Aorta (tissue), 5 donors: ENCODE measurements at regions not wholly inside any gene's neighbourhood (a gene's known extent, or its start where the extent isn't known, plus 50 kb on each side); places are given as distances from the start of the nearest gene placed in this dataset.

Source experiments
- ATAC-seq: fragments of 200-7000 bp; cut with Tn5 transposase; one replicate; pipeline ENCODE4 v1.9.1; 2022; ENCODE audit warnings: moderate library complexity; ENCODE audit not compliant: low FRiP score
- DNase-seq, 2 donors: peaks; one replicate each; pipeline ENCODE4 v3.0.0-alpha.2; 2020
- H3K27ac ChIP-seq, 2 donors: one replicate each; pipeline ENCODE4 v1.5.1; 2013; ENCODE audit warnings: low read length in 2 of 2, mild to moderate bottlenecking in 2 of 2, moderate library complexity in 2 of 2, control low read depth in 1 of 2, inconsistent platforms in 1 of 2, low read depth in 1 of 2
- H3K27me3 ChIP-seq, 2 donors: one replicate each; pipeline ENCODE4 v1.6.1; 2013; ENCODE audit warnings: control low read depth in 1 of 2, low read length in 1 of 2, mild to moderate bottlenecking in 1 of 2, moderate library complexity in 1 of 2; ENCODE audit not compliant: insufficient read depth in 2 of 2, control insufficient read depth in 1 of 2
- H3K36me3 ChIP-seq, 2 donors: one replicate each; pipeline ENCODE4 v1.6.1; 2013; ENCODE audit warnings: control low read depth in 1 of 2, low read length in 1 of 2, mild to moderate bottlenecking in 1 of 2; ENCODE audit not compliant: insufficient read depth in 2 of 2, control insufficient read depth in 1 of 2
- H3K4me1 ChIP-seq, 2 donors: one replicate each; pipeline ENCODE4 v1.6.1; 2013; ENCODE audit warnings: low read length in 2 of 2, control low read depth in 1 of 2, mild to moderate bottlenecking in 1 of 2, moderate library complexity in 1 of 2; ENCODE audit not compliant: insufficient read depth in 2 of 2, control insufficient read depth in 1 of 2
- H3K4me3 ChIP-seq, 2 donors: one replicate each; pipeline ENCODE4 v1.5.1; 2013; ENCODE audit warnings: low read length in 2 of 2, control low read depth in 1 of 2, mild to moderate bottlenecking in 1 of 2
- H3K9me3 ChIP-seq: one replicate; pipeline ENCODE4 v1.6.1; 2013; ENCODE audit warnings: mild to moderate bottlenecking, low read length; ENCODE audit not compliant: control insufficient read depth
- WGBS, 2 donors: extraction: QIAGEN DNeasy Blood & Tissue Kit; methylation state at CpG; one replicate each; pipeline ENCODE4 v1.1.7; 2013; 5-methylcytosine and 5-hydroxymethylcytosine counted together
- intact Hi-C, 2 donors: fragments of 100-400 bp; cut with DNase I; formaldehyde crosslinking; loops; one replicate each; pipeline versions ENCODE4 v1.14.2 to v1.15.0; 2022
- donor health status: healthy with polysubstance abuse.
- donor health status: Bipolar disorder and iron deficiency.
- donor health status: DM: no; HTN: no; CAD: no.
- donor health status: DM: no; HTN: no; CAD: no.
- donor health status: DM: yes; HTN: yes; CAD: no.

GRCh38 chr13:80630685-80631121, 289.8 kb upstream of the SPRY2 start:
- 62 to 80% methylated on average over 3 of the region's 3 CpGs for WGBS, 2 donors
- ATAC-seq, result peak; percentile 70
- H3K36me3 ChIP-seq, result no peaks in the 10 kb centered on the region
- no peak for DNase-seq
- intact Hi-C loops, result no loop called here
- H3K27ac ChIP-seq, result no peak overlapping the region
- H3K4me3 ChIP-seq, result no peak overlapping the region
- no peaks in the 10 kb centered on the region for H3K4me1 ChIP-seq
- no peaks in the 10 kb centered on the region for H3K27me3 ChIP-seq
- no peaks in the 10 kb centered on the region for H3K9me3 ChIP-seq

DNA sequence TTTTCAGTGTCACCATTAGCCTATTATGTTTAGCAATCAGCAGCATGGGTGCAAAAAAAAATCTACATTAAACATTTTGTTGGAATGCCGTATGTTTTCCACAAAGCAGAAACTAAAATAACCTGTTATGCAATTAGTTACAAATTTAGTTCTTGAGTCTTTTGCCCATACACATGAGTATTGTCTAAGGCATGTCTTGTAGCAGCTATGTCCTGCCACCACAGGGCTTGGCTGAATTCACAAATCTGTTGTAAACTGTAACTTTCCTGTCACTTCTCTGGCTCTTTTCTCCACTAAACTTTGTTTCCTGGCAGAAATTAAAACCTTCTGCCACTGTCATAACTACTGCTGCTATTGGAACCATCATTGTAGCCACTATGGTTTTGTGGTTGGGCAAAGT, 277.9 kb upstream of the SPRY2 start:
- intact Hi-C loops, result no loop called here
- no peak for ATAC-seq
- Histone ChIP-seq H3K4me3 (no peak overlapping the region), H3K9me3 (no peaks in the 10 kb centered on the region), H3K4me1 (peaks cover 2 to 5% of the 10 kb centered on the region in 2 donors), H3K36me3 (no peaks in the 10 kb centered on the region), H3K27me3 (no peaks in the 10 kb centered on the region), H3K27ac (peak overlapping the region in 1 of 2 donors; percentile 33)
- peak in 1 of 2 donors; percentile 42 for DNase-seq
- WGBS, 2 donors, result 2 to 5% methylated on average over 1 of the region's 1 CpG

GRCh38 chr13:80612804-80613203, 271.9 kb upstream of the SPRY2 start:
- Histone ChIP-seq H3K4me1 (no peaks in the 10 kb centered on the region), H3K4me3 (no peak overlapping the region), H3K9me3 (no peaks in the 10 kb centered on the region), H3K27ac (no peak overlapping the region), H3K27me3 (no peaks in the 10 kb centered on the region), H3K36me3 (no peaks in the 10 kb centered on the region)
- DNase-seq (no peak), ATAC-seq (no peak)
- intact Hi-C loops, result no loop called here
- 77% methylated on average over 6 of the region's 6 CpGs for WGBS, 2 donors

DNA sequence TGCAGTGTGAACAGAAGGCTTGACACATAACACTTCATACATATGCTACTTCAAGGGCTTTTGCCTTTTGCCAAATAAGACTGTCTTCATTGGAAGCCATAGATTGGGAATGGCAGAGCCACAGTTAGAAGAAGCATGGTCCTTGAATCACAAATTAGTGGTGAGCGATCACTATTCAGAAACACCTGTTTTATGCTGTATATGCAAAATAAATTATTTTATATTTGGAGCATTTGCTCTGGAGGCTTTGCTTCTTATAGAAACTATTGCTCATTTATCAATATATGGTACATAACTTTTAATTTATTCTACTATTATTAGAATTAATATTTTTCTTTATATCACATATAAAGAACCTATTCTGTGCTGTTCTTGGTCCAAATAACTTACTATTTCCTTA, 270.4 kb upstream of the SPRY2 start:
- ATAC-seq, result no peak
- no peaks in the 10 kb centered on the region for H3K27me3 ChIP-seq
- H3K27ac ChIP-seq, result no peak overlapping the region
- no peak for DNase-seq
- H3K36me3 ChIP-seq, result no peaks in the 10 kb centered on the region
- 97 to 100% methylated on average over 1 of the region's 1 CpG for WGBS, 2 donors
- no peaks in the 10 kb centered on the region for H3K9me3 ChIP-seq
- intact Hi-C loops, result no loop called here
- H3K4me3 ChIP-seq, result no peak overlapping the region
- no peaks in the 10 kb centered on the region for H3K4me1 ChIP-seq

DNA sequence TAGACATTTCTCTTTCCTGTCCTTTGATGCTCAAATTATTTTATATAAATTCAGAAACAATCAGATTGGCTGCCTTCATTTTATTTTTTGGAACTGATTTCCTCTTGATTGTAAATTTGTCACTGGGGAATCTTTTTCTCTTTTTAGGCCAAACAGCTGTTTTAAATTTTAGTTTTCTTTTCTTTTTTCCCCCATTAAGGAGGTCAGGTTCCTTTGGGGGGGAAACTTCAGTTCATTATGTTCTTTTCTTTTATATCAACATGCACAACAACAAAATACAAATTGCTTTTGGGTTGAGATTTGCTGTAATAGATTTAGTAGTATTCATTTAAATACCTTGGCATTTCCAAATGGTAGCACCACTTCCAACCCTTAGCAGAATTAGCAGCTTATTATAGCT, 264.8 kb upstream of the SPRY2 start:
- Histone ChIP-seq H3K27ac (no peak overlapping the region), H3K9me3 (no peaks in the 10 kb centered on the region), H3K27me3 (no peaks in the 10 kb centered on the region), H3K36me3 (no peaks in the 10 kb centered on the region), H3K4me3 (no peak overlapping the region), H3K4me1 (no peaks in the 10 kb centered on the region)
- intact Hi-C loops, result no loop called here
- DNase-seq, result no peak
- ATAC-seq, result no peak

DNA sequence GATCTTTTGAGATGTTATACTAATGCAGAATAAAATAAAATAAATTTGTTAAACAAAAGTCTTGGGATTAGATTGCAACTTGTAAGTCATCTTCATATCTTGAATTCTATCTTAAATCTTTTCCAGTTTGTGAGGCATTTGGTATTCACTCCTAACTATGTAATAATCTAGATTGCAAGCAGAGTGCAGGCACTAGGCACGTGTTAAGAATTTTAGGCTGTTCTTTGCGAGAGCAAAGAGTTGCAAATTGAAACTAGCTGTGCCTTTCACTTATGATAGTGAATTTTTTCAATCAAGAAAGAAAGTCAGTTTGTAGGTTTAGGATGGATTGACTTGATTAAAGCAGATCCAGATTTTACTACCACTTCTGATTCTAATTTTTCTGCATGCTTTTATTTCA, 264.1 kb upstream of the SPRY2 start:
- ATAC-seq (no peak), DNase-seq (no peak)
- H3K27me3 ChIP-seq, result no peaks in the 10 kb centered on the region
- intact Hi-C loops, result no loop called here
- no peak overlapping the region for H3K4me3 ChIP-seq
- H3K36me3 ChIP-seq, result no peaks in the 10 kb centered on the region
- WGBS, 2 donors, result 83% methylated on average over 2 of the region's 2 CpGs
- H3K4me1 ChIP-seq, result no peaks in the 10 kb centered on the region
- H3K9me3 ChIP-seq, result no peaks in the 10 kb centered on the region
- no peak overlapping the region for H3K27ac ChIP-seq

DNA sequence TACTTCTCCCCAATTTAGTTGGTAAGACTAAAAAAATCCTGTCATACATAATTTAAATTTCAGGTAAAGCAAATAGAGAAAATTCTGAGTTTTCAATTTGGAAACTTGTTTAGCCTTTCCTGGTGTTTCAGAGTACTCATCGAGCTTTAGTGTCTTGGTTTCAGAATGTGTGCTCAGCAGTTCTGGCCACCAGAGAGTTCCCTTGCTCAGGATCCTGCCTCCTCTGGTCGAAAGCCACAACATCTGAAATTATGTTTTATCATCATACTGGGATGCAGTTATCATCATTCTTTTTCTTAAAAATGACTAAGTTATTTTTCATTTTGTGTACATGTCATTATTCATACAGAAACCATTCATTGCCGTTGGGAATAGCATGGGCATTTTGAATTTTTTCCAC, 263.2 kb upstream of the SPRY2 start:
- ATAC-seq (peak; percentile 48), DNase-seq (no peak)
- 68 to 75% methylated on average over 3 of the region's 3 CpGs for WGBS, 2 donors
- no peaks in the 10 kb centered on the region for H3K36me3 ChIP-seq
- no peaks in the 10 kb centered on the region for H3K27me3 ChIP-seq
- H3K27ac ChIP-seq, result no peak overlapping the region
- no peaks in the 10 kb centered on the region for H3K4me1 ChIP-seq
- no peak overlapping the region for H3K4me3 ChIP-seq
- H3K9me3 ChIP-seq, result no peaks in the 10 kb centered on the region
- intact Hi-C loops, result no loop called here

- DNase-seq, result no peak
- intact Hi-C loops, result no loop called here
- Histone ChIP-seq H3K4me3 (no peak overlapping the region), H3K27me3 (no peaks in the 10 kb centered on the region), H3K4me1 (no peaks in the 10 kb centered on the region), H3K9me3 (no peaks in the 10 kb centered on the region), H3K27ac (no peak overlapping the region), H3K36me3 (no peaks in the 10 kb centered on the region)
- no peak for ATAC-seq
- 50 to 55% methylated on average over 1 of the region's 1 CpG for WGBS, 2 donors
Observed at GRCh38 chr13:80603351-80603750, 262.4 kb upstream of the SPRY2 start.

DNA sequence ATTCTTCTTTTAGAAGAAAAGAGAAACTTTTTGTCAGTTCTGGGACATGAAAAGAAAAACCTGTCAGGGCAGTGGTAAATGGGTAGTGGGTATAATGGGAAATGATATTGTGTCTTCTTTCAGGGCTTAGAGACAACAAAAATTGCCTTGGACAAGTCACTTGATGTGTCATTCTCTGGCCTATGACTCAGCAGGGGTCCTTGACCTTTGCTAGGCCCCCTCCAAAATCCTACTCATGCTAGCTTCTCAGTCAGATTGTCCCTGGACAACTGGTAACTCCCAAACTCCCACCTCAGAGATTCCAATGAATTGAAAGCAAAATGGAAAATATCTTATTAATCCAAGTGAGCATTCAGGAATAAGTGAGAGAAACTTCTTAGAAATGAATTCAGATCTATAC, 258.8 kb upstream of the SPRY2 start:
- Histone ChIP-seq H3K9me3 (no peaks in the 10 kb centered on the region), H3K27me3 (no peaks in the 10 kb centered on the region), H3K4me1 (no peaks in the 10 kb centered on the region), H3K27ac (no peak overlapping the region), H3K4me3 (no peak overlapping the region), H3K36me3 (no peaks in the 10 kb centered on the region)
- ATAC-seq (no peak), DNase-seq (no peak)
- intact Hi-C loops, result no loop called here
